IPS DF 4.7 (cell line): ENCODE measurements at regions not wholly inside any gene's neighbourhood (a gene's known extent, or its start where the extent isn't known, plus 50 kb on each side); places are given as distances from the start of the nearest gene placed in this dataset.

Experiments used
- DNase-seq: peaks from one replicate; pipeline ENCODE4 v3.0.0-alpha.2; 2013; ENCODE audit warnings: low spot score; ENCODE audit errors: extremely low read depth

DNA sequence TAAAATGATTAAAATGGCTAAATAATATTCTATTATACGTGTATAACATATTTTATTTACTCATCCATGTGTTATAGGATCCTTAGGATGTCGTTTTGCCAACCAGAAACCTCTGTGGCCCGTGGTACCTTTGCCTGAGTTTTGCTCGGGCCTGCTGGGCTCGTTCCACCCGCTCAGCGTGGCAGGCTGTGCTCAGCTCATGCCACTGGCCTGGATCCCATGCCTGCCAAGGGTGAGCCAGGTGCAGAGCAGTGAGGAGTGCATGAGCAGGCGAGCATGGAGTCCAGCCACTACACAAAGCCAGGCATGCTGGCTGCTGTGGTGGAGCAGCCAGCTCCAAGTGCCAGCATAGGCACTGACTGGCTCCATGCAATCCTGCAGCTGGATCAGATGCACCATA lies 417.2 kb downstream of the TTLL7 start:
- DNase-seq, result no peak

DNA sequence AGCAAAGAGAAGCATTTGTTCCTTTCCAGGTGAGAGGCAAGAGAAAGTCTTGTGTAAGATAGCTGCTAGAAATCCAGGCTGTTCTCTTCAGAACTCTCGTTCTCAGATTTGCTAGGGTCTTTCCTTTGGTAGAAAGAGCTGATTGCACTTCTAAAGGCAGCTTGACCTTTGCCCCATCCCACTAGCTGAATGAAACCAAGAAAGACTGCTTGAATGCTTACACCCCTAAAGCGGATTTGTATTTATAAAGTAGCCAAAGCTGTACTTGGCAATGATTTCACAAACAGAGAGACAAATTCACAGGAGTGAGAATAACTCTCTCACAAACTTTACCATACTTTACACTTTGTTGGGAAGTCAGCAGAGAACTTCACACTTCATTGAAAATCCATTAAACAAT lies 424.1 kb downstream of the TTLL7 start:
- no peak for DNase-seq

DNA sequence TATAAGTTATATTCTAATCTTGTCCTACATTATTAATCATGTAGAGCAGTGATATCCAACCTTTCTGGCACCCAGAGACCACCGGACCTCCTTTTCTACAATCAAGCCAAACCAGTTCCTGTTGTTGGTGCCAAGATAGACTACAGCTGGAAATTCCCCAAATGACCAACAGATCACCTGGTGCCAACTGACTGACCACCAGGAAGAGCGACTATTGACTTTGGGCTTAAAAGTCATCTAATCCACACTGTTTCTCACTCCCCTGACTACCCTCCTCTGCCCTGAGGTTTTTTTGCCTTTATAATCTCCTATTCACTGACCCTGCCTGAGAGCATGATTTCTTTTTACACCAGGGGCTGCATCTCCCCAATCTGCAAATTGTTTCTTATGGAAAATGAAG lies 425.2 kb downstream of the TTLL7 start:
- DNase-seq, result no peak

DNA sequence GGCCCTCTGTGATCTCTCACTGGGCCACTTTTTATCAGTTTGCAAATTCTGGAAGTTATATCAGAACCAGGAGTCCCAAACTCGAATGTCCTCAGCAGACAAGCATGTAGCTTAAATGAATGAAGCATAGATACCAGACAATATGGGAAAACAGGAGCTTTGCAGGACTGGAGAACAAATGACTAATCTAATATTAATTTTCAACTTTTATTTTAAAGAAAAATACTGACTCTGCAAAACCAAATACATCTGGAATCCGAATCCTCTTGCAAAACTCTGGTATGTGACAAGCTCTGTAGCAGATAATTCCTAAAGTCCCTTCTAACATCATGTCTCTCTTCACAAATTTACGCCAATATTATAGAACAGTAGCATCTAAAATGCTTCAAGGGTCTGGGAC lies 427.4 kb downstream of the TTLL7 start:
- DNase-seq, result no peak

DNA sequence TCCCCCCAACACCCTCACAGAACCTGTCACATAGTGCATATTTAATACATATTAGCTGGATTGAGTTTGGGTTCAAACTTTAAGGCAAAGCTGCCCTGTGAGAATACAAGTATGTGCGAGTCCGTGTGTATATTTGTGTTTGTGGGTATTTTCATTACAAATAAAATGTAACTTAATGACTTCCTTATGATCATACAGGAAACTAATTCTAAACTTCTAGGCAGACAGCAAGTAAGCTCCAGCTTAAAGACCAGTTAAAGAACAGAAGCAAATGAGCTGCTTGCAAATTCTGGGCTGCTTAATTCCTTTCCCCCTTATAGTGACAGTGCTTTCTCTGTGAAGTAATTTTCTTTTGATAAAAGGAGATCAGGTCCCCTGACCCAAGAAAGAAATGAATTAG lies 437.6 kb downstream of the TTLL7 start:
- DNase-seq, result no peak

DNA sequence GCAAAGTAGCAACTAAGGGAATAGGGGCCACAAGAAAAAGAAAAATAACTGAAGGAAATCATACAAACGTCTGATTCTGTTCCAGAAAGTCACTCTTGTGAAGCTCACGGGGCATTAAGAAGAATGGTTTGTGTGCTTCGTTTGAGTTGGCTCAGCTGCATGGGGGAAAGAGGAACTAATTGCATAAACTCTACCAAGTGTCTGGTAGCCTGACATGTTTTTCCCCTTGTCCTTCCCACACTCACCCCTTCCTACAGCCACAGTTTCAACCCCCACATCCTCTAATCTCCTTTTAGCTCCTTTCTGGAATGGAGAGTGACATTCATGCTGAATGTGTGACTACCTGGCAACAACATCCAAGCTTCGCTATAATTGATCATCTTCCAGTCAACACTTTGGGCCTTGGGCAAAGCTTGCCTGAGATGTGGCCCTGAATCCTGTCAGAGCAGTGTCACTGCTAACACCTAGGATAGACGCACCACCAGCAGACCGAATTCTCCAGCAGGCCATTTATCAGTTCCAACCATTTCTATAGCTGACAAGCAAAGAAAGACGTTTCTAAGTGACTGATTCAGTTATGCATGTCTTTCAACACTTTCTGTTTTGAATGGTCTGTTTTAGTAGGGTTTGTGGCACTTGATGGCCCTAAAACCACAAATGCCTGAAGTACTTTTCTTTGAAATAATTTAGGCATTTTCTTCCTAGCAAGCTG lies 439.6 kb downstream of the TTLL7 start:
- no peak for DNase-seq

DNA sequence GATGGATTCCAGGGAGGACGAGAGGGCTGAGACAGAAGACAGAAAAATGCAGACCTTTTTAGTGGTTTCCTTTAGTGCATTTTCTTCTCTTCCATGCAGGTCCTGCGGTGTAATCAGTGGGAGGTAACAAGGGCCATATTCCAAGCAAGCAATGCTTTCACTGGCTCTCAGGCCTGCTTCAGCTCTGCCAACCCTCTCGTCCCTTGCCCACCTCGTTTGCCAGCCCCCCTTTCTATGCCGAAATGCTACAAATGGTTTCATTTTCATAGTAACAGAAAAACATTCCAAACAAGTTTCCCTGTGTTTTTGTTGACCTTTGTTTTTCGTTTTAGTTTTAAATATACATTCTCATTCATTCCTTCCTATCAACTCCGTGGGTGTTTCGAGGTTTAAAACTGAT lies 443.1 kb downstream of the TTLL7 start:
- DNase-seq, result no peak

DNA sequence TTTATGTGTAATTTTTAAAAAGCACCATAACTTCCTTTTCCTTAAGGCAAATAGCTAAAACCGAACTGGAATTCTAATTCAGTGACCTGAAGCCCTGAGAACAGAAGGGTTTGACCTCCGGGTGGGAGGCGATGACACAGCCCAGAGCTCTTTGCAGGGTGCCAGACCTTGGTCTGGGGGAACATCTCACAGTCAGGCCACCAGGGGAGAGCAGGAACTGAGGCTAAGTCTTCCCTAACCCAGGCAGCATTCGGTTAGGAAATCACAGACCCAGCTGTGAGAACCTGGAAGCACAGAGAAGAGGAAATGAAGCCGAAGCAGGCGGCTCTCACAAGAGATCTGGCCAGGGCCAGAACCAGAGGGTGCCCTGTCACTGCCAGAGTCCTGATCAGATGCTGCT lies 444.8 kb downstream of the TTLL7 start:
- DNase-seq, result no peak

DNA sequence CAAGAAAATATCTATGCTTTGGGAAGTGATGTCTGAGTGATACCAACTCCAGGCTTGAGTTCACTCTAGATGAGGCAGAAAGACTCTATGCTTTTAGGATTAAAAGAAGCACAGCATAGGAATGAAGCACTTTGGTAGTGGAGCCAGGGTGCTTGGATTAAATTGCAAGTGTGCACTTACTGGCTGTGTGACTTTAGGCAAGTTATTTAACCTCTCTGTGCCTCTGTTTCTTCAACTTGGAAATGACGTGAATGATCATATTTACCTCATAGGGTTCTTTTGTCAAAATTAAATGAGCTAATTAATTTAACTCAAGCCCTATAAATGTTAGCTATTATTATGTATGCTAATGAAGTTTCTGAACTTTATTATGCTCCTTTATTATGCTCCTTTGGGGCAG lies 446.1 kb downstream of the TTLL7 start:
- no peak for DNase-seq

DNA sequence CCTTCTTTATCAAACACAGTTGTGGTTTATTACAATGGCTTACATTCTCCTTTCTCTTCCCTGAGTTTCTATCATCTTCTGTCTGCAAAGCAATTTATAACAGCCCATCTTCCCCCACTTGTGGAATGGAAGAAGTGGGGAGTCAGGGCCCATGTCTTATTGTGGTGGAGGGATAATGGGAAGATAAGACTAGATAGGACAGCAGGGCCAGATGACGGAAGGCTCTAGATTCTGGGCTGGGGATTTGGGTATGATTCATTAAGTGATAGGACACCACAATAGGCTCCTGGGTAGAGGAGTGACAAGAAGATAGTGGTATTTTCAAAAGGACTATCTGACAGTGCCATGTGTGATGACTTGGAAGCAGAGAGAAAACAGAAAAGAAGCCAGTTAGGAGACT lies 450.6 kb downstream of the TTLL7 start:
- no peak for DNase-seq

DNA sequence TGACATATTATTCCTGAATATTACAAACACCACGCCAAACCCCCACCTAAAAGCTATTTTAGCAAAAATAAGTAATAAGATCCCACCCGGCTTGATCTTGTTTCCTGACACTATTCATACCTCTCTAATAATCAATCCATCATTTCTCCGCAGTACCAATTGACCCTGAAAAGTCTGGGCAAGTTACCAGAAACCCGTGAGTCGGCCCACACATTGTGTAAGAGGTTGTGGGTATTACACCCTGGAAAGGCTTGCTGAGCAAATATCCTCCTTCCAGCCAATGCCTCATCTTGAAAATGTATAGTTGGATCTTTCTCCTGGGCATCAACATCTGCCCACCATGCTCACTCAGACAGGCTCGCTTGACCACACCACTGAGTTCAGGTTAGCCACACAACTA lies 451.0 kb downstream of the TTLL7 start:
- no peak for DNase-seq

DNA sequence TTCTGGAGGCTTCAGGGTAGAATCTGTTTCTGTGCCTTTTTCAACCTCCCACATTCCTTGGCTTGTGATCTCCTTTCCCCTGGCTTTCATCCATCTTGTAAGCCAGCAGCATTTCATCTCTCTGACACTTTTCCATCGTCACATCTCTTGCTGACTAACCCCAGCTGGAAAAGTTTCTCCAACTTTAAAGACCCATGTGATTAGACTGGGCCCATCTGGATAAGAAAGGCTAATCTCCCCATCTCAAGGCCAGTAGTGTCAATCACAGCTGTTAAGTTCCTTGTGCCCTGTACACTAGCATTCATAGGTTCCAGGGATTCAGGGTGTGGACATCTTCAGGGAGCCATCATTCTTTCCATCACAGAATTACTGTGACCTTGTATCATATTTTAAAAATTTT lies 452.1 kb downstream of the TTLL7 start:
- DNase-seq, result no peak

DNA sequence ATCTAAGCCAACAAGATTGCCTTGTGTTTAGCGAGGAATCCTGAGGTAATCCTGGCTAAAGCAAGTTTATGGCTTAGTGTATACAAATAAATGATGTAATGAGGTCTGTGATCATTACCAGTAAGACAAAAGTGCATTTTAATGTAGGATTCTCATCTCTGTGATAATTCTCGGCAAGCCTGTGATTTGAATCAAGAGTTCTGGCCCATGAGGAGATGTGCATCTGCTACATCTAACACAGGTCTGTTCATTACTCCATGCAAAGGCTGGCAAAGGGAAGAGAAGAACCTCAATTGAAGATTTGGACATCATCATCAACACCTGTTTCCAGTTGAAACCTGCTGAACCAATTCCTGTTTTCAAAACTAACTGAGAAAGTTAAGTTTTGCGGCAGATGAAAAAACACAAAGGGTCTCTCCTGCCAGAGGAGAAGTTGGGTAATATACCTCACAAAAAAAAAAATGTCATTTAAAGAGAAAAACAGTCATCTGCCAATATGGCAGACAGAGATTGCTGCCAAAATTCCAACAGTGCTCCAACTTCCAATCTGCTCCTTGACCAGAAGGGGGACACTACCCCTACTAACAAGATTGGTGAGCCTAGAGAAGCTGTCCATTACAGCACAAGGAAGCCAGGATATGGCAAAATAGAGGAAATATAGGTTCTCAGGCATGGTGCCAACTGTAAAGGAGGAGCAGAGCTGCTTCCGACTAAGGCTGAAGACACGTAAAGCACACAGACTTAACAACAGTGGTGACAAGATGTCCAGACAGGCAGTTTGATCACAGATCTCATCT lies 453.7 kb downstream of the TTLL7 start:
- DNase-seq, result no peak

DNA sequence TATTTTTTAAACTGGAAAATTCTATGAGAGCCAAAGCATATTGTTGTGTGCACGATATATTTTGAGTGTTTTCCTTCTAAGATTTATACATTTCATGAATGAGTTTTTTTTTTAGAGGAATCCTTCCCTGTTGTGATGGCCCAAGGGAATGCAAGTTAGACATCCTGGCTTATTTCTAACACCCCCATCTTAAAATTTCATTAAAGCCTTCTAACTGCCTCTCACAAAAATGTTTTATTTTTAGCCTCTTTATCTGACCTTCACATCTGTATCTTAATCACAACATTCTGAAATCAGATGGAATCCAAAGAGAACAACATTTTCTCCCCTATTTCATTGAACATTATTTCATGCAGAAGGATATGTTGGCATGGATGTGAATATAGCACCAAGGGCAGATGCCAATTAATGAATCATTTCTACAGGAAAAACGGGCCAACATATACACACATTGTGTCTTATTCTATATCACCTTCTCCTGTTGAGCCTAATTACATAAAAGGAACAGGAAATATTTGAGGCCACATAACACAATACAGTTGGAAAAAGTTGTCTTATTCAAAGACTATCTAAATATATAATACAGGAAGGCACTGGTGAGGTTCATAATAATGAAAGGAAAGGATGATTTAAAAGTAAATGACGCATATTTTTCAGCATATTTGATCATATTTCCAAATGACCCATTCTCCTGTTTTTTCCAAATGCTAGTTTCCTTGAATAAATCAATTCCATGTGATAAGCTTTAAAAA lies 455.5 kb downstream of the TTLL7 start:
- no peak for DNase-seq

DNA sequence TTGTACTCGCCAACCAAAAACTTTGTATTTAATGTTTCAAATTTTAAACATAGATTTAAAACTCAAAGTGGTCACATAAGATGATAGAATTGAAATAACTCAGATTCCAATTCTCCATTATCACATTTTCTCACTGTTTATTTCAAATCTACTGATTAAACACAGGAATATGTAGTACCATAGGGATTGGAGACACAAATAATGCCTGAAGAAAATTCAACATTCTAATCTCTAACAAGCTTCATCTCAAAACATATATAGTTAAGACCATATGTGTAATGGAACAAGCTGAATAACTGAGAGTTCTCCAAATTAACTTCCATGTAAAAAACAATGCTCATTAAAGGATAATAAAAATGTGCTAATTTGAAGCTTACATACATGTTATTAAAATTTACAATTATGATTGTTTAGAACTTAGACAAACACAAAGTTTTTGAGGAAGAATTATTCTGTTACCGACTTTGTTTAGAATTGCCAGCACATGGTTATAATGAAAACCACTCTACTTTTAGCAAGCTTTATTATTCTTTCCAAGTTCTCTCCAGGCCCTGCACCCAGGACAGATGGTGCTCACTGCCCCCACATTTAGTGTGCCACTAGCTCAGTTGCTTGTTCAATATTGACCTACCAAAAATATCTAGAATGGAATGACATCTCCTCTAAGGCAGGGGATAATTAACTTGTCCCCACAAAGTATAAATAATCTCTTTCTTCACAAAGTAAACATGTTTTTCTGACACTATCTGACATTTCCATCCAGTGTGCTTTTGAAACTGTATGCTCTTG lies 467.2 kb downstream of the TTLL7 start:
- no peak for DNase-seq

DNA sequence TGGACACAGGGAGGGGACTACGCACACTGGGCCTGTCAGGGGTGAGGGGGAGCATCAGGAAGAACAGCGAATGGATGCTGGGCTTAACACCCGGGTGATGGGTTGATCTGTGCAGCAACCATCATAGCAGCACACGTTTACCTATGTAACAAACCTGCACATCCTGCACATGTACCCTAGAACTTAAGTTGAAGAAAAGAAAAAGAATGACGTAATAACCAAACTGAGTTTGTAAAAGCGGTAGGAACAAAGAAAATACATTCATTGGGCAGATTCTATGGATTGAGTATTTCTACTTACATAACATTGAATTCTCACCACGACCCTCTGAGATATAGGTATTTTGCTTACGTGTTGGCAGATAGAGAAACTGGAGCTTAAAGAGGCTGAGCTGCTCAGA lies 468.4 kb downstream of the TTLL7 start:
- DNase-seq, result no peak

DNA sequence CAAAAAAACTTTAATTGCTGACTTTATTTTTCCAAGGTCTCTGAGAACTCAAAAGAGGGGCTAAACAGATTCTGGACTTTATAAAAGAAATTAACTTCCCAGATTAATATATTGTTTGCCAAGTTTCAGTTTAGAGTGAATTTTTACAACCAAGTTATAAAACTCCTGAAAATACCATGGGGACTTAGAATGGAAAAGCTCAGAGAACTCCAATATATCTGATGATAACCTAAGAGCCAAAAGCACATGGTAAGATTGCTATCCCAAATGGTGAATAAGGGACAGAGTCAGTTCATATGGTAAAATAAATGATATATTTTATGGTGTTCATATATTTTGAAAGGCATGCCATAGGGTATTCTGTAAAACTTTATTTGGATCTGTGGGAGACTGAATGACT lies 470.9 kb downstream of the TTLL7 start:
- no peak for DNase-seq

DNA sequence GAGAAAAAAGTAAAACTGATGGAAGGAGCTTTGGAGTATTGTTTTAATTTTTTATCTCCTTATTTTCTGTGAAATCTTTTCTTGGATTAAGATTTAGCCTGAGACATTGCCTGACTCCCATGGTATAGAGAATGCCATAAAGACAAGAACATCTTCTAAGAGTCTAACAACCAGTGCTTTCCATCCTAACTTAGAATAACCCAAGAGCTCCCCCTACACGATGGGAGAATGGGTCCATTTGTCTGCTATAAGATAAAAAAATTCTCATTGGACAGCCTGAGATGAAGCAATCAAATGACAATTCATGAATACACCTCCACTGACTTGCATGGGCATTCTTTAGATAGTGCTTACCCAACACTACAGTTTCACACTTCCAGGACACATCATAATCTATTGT lies 478.1 kb downstream of the TTLL7 start:
- DNase-seq, result no peak

DNA sequence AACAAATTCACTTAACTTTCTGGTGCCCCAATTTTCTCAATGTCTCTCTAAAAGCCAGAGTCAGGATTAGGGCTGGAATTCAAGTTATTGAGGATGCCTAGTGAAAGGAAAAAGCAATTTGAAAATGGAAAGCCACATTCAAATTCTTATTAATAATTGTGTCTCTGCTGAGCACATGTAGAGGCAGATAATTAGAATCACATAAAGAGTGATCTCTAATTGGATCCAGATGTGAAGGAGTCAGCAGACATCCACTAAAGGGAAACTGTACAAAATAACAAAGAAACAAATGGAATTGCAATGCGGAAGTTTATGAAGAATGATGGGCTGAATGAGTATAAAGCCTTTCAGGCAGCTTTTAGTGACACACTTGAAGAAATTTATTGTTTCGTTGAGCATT lies 482.6 kb downstream of the TTLL7 start:
- DNase-seq, result no peak

DNA sequence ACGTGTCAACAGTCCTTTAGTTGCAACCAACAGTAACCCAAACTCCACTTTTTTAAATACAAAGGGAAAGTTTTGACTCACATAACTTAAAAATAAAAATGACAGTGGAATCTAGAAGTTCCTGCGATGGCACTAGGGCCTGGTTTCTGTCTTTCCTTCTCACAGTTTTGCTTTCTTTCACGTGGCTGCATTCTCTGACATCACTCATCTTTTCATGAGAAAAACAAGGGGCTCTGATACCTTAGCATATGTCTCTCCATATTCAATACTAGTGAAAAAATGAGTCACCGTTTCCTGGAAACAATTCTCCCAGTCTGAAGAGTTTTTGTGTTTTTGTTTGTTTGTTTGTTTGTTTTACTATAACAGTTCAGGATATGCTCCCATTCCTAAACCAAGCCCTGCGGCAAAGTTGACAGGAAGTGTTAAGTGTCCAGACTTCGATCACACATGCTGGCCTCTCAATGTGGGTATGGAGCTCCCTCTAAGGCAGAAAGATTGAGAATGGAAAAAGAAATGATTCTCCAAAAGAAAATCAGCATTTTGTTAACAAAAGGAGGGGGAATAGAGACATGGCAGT lies 483.3 kb downstream of the TTLL7 start:
- DNase-seq, result no peak
